SK-N-SH treated with all-trans-retinoic acid at 6 μM for 48 hours (cell line): ENCODE measurements at regions not wholly inside any gene's neighbourhood (a gene's known extent, or its start where the extent isn't known, plus 50 kb on each side); places are given as distances from the start of the nearest gene placed in this dataset.

Experiments
- RARB ChIP-seq: fragments of 250-450 bp; sonication (Bioruptor Pico); IDR thresholded peaks from 2 replicates; pipeline ENCODE4 v1.8.0; 2021; ENCODE audit warnings: mild to moderate bottlenecking, moderate library complexity
- SNAI2 ChIP-seq: fragments of 250-450 bp; sonication (Bioruptor Pico); IDR thresholded peaks from 2 replicates; pipeline ENCODE4 v1.5.0; 2020; ENCODE audit warnings: mild to moderate bottlenecking, moderate library complexity
- ZC3H10 ChIP-seq: fragments of 250-450 bp; sonication (Bioruptor Pico); IDR thresholded peaks from 2 replicates; pipeline ENCODE4 v1.5.1; 2021; ENCODE audit warnings: mild to moderate bottlenecking, moderate library complexity
- ZFP30 ChIP-seq: fragments of 450-650 bp; formaldehyde crosslinking; IDR thresholded peaks from 2 replicates; pipeline ENCODE4 v1.5.0; 2022; ENCODE audit warnings: mild to moderate bottlenecking, moderate library complexity
- ZNF70 ChIP-seq: fragments of 450-650 bp; formaldehyde crosslinking; IDR thresholded peaks from 2 replicates; pipeline ENCODE4 v1.5.0; 2020; ENCODE audit warnings: mild to moderate bottlenecking, moderate library complexity

GRCh38 chr11:41849250-41849649 is 389.8 kb upstream of the LRRC4C start:
- no peak for TF ChIP-seq ZC3H10
- no peak for TF ChIP-seq ZFP30 (CRISPR knock-in tag)
- no peak for TF ChIP-seq ZNF70 (CRISPR knock-in tag)
- no peak for TF ChIP-seq SNAI2 (CRISPR knock-in tag)
- no peak for TF ChIP-seq RARB (CRISPR knock-in tag)
